ENCODE measurements at regions not wholly inside any gene's neighbourhood (a gene's known extent, or its start where the extent isn't known, plus 50 kb on each side); places are given as distances from the start of the nearest gene placed in this dataset.
"Not testable (repeated sequence)": the region's sequence is repeated elsewhere in the genome, so short reads cannot be mapped to it uniquely, and the experiment has no call there.

GRCh38 chr14:27320261-27320660 is 722.4 kb upstream of the NOVA1 start:
- no peaks in the 10 kb centered on the region for H3K27me3 ChIP-seq
- TF ChIP-seq CTCF (IDR thresholded peaks at IDR 0.05; ENCODE audit: low read depth, low read length), result no peak
- H3K4me1 ChIP-seq, result no peaks in the 10 kb centered on the region
- no peak overlapping the region for H3K4me3 ChIP-seq (ENCODE audit: low read depth, low read length)
- no peaks in the 10 kb centered on the region for H3K9me3 ChIP-seq
- no peak for DNase-seq
- no peaks in the 10 kb centered on the region for H3K36me3 ChIP-seq

- no peaks in the 10 kb centered on the region for H3K27me3 ChIP-seq
- H3K4me3 ChIP-seq (ENCODE audit: low read depth, low read length), result no peak overlapping the region
- no peaks in the 10 kb centered on the region for H3K36me3 ChIP-seq
- no peak for DNase-seq
- H3K4me1 ChIP-seq, result no peaks in the 10 kb centered on the region
- H3K9me3 ChIP-seq, result no peaks in the 10 kb centered on the region
- TF ChIP-seq CTCF (IDR thresholded peaks at IDR 0.05; ENCODE audit: low read depth, low read length), result no peak
Measured at GRCh38 chr14:27327095-27327494, 729.3 kb upstream of the NOVA1 start.

- no peaks in the 10 kb centered on the region for H3K4me1 ChIP-seq
- H3K36me3 ChIP-seq, result no peaks in the 10 kb centered on the region
- DNase-seq, result no peak
- no peak overlapping the region for H3K4me3 ChIP-seq (ENCODE audit: low read depth, low read length)
- no peaks in the 10 kb centered on the region for H3K27me3 ChIP-seq
- no peaks in the 10 kb centered on the region for H3K9me3 ChIP-seq
- TF ChIP-seq CTCF (IDR thresholded peaks at IDR 0.05; ENCODE audit: low read depth, low read length), result no peak
Measured at GRCh38 chr14:27338012-27338411, 740.2 kb upstream of the NOVA1 start.

GRCh38 chr14:27363036-27363435 is 765.2 kb upstream of the NOVA1 start:
- not testable (repeated sequence) for H3K4me3 ChIP-seq (ENCODE audit: low read depth, low read length); H3K27me3 ChIP-seq; H3K4me1 ChIP-seq; H3K36me3 ChIP-seq; H3K9me3 ChIP-seq; DNase-seq

GRCh38 chr14:27366596-27366995 is 768.8 kb upstream of the NOVA1 start:
- no peak overlapping the region for H3K4me3 ChIP-seq (ENCODE audit: low read depth, low read length)
- no peaks in the 10 kb centered on the region for H3K27me3 ChIP-seq
- no peaks in the 10 kb centered on the region for H3K9me3 ChIP-seq
- no peak for TF ChIP-seq CTCF (IDR thresholded peaks at IDR 0.05; ENCODE audit: low read depth, low read length)
- no peaks in the 10 kb centered on the region for H3K36me3 ChIP-seq
- DNase-seq, result no peak
- no peaks in the 10 kb centered on the region for H3K4me1 ChIP-seq

- no peak for DNase-seq
Measured at GRCh38 chr14:27367345-27367744, 769.5 kb upstream of the NOVA1 start.

More at GRCh38 chr14:27367345-27367744, 769.5 kb upstream of the NOVA1 start:
- Histone ChIP-seq H3K27me3 (no peaks in the 10 kb centered on the region), H3K36me3 (no peaks in the 10 kb centered on the region), H3K4me1 (no peaks in the 10 kb centered on the region), H3K4me3 (ENCODE audit: low read depth, low read length) (no peak overlapping the region), H3K9me3 (no peaks in the 10 kb centered on the region)
- TF ChIP-seq CTCF (IDR thresholded peaks at IDR 0.05; ENCODE audit: low read depth, low read length), result no peak
